Renal cortical epithelial cell (primary cell): ENCODE measurements at regions not wholly inside any gene's neighbourhood (a gene's known extent, or its start where the extent isn't known, plus 50 kb on each side); places are given as distances from the start of the nearest gene placed in this dataset.

Source experiments
- DNase-seq: peaks from one replicate; pipeline ENCODE4 v3.0.0-alpha.2; 2011; ENCODE audit warnings: low read depth

GRCh38 chr11:119907878-119908572 is 179.0 kb upstream of the NECTIN1 start:
- DNase-seq, result no peak

GRCh38 chr11:119907122-119907851 is 178.3 kb upstream of the NECTIN1 start:
- DNase-seq, result peak; percentile 1

- no peak for DNase-seq
These were observed 177.4 kb upstream of the NECTIN1 start for GRCh38 chr11:119906376-119906775.

GRCh38 chr11:119905162-119905561 is 176.2 kb upstream of the NECTIN1 start:
- no peak for DNase-seq

GRCh38 chr11:119904531-119905035 is 175.6 kb upstream of the NECTIN1 start:
- no peak for DNase-seq

GRCh38 chr11:119903821-119904220 is 174.8 kb upstream of the NECTIN1 start:
- no peak for DNase-seq

GRCh38 chr11:119903389-119903788 is 174.4 kb upstream of the NECTIN1 start:
- DNase-seq, result no peak

GRCh38 chr11:119902656-119903231 is 173.7 kb upstream of the NECTIN1 start:
- DNase-seq, result no peak

GRCh38 chr11:119901657-119902577 is 172.9 kb upstream of the NECTIN1 start:
- no peak for DNase-seq

- DNase-seq, result no peak
These were observed 171.0 kb upstream of the NECTIN1 start for GRCh38 chr11:119899997-119900396.

- no peak for DNase-seq
These were observed 168.6 kb upstream of the NECTIN1 start for GRCh38 chr11:119897576-119897975.

GRCh38 chr11:119897046-119897440 is 168.0 kb upstream of the NECTIN1 start:
- DNase-seq, result no peak

GRCh38 chr11:119896387-119897045 is 167.5 kb upstream of the NECTIN1 start:
- no peak for DNase-seq

- no peak for DNase-seq
These were observed 167.0 kb upstream of the NECTIN1 start for GRCh38 chr11:119895981-119896380.

- no peak for DNase-seq
These were observed 165.9 kb upstream of the NECTIN1 start for GRCh38 chr11:119894916-119895315.

- no peak for DNase-seq
These were observed 163.4 kb upstream of the NECTIN1 start for GRCh38 chr11:119892311-119892808.

- no peak for DNase-seq
These were observed 162.2 kb upstream of the NECTIN1 start for GRCh38 chr11:119891055-119891768.

- no peak for DNase-seq
These were observed 161.5 kb upstream of the NECTIN1 start for GRCh38 chr11:119890466-119890865.

GRCh38 chr11:119889728-119890280 is 160.8 kb upstream of the NECTIN1 start:
- DNase-seq, result no peak

GRCh38 chr11:119889111-119889510 is 160.1 kb upstream of the NECTIN1 start:
- DNase-seq, result no peak
